Epidermal melanocyte (primary cell): ENCODE measurements at regions not wholly inside any gene's neighbourhood (a gene's known extent, or its start where the extent isn't known, plus 50 kb on each side); places are given as distances from the start of the nearest gene placed in this dataset.
"Not testable (repeated sequence)": the region's sequence is repeated elsewhere in the genome, so short reads cannot be mapped to it uniquely, and the experiment has no call there.

Experiments used
- DNase-seq: peaks from one replicate; pipeline ENCODE4 v3.0.0; 2011; ENCODE audit warnings: low spot score; ENCODE audit not compliant: insufficient read length

- no peak for DNase-seq
Observed at GRCh38 chrY:26638063-26638462, 1016.1 kb downstream of the CDY1 start.

- DNase-seq = not testable (repeated sequence)
Observed at GRCh38 chrY:26645856-26646255, 1023.9 kb downstream of the CDY1 start.

- DNase-seq = not testable (repeated sequence)
Observed at GRCh38 chrY:26648240-26648639, 1026.3 kb downstream of the CDY1 start.

- not testable (repeated sequence) for DNase-seq
Observed at GRCh38 chrY:26664245-26664644, 1042.3 kb downstream of the CDY1 start.

- not testable (repeated sequence) for DNase-seq
Observed at GRCh38 chrY:26666691-26667090, 1044.8 kb downstream of the CDY1 start.

GRCh38 chrY:26669243-26669642 is 1047.3 kb downstream of the CDY1 start:
- DNase-seq = not testable (repeated sequence)

- not testable (repeated sequence) for DNase-seq
Observed at GRCh38 chrY:26670360-26670871, 1048.5 kb downstream of the CDY1 start.

- peak; percentile 64 for DNase-seq
Observed at GRCh38 chrY:26670881-26671879, 1049.3 kb downstream of the CDY1 start.
